Activated T-cell treated with anti-CD3 and anti-CD28 coated beads, Interleukin-2, amount 50 U/mL, for 72 hours (primary cell): ENCODE measurements at regions not wholly inside any gene's neighbourhood (a gene's known extent, or its start where the extent isn't known, plus 50 kb on each side); places are given as distances from the start of the nearest gene placed in this dataset.
"Not testable (repeated sequence)": the region's sequence is repeated elsewhere in the genome, so short reads cannot be mapped to it uniquely, and the experiment has no call there.

Source experiments
- ATAC-seq, 2 donors: fragments of 150-1000 bp; cut with Tn5 transposase; replicated peaks in 1 of 2; 2 replicates each; pipeline ENCODE4 v1.10.0; 2021; ENCODE audit warnings: moderate library complexity in 2 of 2, mild to moderate bottlenecking in 1 of 2
- DNase-seq, 2 donors: peaks; one replicate each; pipeline ENCODE4 v3.0.0; 2021 to 2022; ENCODE audit warnings: mixed read lengths in 1 of 2
- H3K27ac Mint-ChIP-seq: one replicate; pipeline ENCODE4 v1.8.0; 2022; ENCODE audit warnings: mild to moderate bottlenecking, moderate library complexity, mixed read lengths
- H3K27me3 Mint-ChIP-seq: one replicate; pipeline ENCODE4 v1.8.0; 2022; ENCODE audit warnings: low read depth, mixed read lengths
- H3K36me3 Mint-ChIP-seq, 2 donors: one replicate each; pipeline ENCODE4 v1.8.0; 2022; ENCODE audit warnings: mixed read lengths in 2 of 2, mild to moderate bottlenecking in 1 of 2; ENCODE audit not compliant: insufficient read depth in 2 of 2
- H3K4me1 Mint-ChIP-seq: one replicate; pipeline ENCODE4 v1.8.0; 2022; ENCODE audit warnings: low read depth, mixed read lengths
- H3K4me3 Mint-ChIP-seq, 2 donors: one replicate each; pipeline ENCODE4 v1.8.0; 2022; ENCODE audit warnings: mild to moderate bottlenecking in 2 of 2, mixed read lengths in 2 of 2, moderate library complexity in 2 of 2
- H3K9me3 Mint-ChIP-seq, 2 donors: one replicate each; pipeline ENCODE4 v1.8.0; 2022; ENCODE audit warnings: mixed read lengths in 2 of 2

DNA sequence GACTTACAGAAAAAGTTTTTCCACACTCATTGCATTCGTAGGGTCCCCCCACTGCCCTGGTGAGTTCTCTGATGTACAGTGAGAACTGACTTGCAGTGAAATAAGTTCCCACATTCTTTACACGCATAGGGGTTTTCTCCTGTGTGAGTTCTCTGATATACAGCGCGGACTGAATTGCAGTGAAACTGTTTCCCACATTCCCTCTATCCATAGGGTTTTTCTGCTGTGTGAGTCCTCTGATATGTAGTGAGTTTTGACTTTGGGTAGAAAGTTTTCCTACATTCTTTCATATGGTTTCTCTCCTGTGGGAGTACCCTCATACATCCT is 147.0 kb downstream of the GLRX3 start:
- Mint-ChIP-seq H3K27me3 (no peaks in the 10 kb centered on the region), H3K9me3 (peaks cover 24 to 50% of the 10 kb centered on the region in 2 donors), H3K4me3 (no peak overlapping the region), H3K27ac (no peak overlapping the region), H3K36me3 (peaks cover 43 to 45% of the 10 kb centered on the region in 2 donors), H3K4me1 (no peaks in the 10 kb centered on the region)
- DNase-seq (no peak), ATAC-seq (no peak)

DNA sequence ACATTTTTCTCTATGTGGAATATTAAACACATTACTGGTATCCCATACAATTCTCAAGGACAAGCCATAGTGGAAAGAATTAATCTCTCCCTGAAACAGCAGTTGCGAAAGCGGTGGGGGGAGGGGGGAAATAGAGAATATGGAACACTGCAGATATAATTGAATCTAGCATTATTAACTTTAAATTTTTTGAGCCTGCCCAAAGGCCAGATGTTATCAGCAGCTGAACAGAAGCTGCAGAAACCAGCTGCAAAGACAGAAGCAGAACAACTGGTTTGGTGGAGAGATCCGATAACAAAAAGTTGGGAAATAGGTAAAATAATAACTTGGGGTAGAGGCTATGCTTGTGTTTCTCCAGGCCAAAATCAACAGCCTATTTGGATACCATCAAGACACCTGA is 159.6 kb downstream of the GLRX3 start:
- peaks cover 13 to 15% of the 10 kb centered on the region in 2 donors for H3K36me3 Mint-ChIP-seq
- ATAC-seq, H3K27me3 Mint-ChIP-seq, H3K4me1 Mint-ChIP-seq, DNase-seq, H3K27ac Mint-ChIP-seq, H3K4me3 Mint-ChIP-seq: not testable (repeated sequence)
- H3K9me3 Mint-ChIP-seq = peaks cover 13 to 20% of the 10 kb centered on the region in 2 donors

DNA sequence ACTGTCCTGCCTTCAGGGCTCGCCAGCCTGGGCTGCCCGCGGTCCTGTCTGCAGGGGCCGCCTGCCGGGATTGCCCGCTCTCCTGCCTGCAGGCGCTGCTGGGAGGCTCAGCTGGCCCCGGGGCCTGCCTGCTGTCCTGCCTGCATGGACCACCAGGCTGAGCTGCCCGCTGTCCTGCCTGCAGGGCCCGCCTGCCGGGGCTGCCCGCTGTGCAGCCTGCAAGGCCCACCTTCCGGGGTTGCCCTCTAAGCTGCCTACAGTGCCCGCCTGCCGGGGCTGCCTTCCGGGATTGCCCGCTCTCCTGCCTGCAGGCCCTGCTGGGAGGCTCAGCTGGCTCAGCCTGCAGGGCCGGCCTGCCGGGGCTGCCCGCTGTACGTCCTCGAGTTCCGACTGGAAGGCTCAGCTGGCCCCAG is 164.4 kb downstream of the GLRX3 start:
- Mint-ChIP-seq H3K4me3 (peak overlapping the region; percentile 77 to 94), H3K27me3 (no peaks in the 10 kb centered on the region), H3K9me3 (peaks cover 6 to 21% of the 10 kb centered on the region in 2 donors), H3K36me3 (peaks cover 16 to 27% of the 10 kb centered on the region in 2 donors), H3K27ac (no peak overlapping the region), H3K4me1 (no peaks in the 10 kb centered on the region)
- DNase-seq = peak; percentile 44 to 67
- ATAC-seq = peak; percentile 48 to 69

DNA sequence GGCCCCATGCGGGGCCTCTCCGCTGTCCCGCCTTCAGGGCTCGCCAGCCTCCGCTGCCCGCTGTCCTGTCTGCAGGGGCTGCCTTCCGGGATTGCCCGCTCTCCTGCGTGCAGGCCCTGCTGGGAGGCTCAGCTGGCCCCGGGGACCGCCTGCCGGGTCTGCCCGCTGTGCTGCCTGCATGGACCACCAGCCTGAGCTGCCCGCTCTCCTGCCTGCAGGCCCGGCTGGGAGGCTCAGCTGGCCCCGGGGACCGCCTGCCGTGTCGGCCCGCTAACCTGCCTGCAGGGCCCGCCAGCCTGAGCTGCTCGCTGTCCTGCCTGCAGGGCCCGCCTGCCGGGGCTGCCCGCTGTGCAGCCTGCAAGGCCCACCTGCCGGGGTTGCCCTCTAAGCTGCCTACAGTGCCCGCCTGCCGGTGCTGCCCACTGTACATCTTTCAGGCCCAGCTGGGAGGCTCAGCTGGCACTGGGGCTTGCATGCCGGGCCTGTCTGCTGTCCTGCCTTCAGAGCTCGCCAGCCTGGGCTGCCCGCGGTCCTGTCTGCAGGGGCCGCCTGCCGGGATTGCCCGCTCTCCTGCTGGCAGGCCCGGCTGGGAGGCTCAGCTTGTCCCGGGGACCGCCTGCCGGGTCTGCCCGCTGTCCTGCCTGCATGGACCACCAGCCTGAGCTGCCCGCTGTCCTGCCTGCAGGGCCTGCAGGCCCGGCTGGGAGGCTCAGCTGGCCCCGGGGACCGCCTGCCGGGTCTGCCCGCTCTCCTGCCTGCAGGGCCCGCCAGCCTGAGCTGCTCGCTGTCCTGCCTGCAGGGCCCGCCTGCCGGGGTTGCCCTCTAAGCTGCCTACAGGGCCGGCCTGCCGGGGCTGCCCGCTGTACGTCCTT is 165.1 kb downstream of the GLRX3 start:
- Mint-ChIP-seq H3K27ac (peak overlapping the region; percentile 95), H3K36me3 (peaks cover 16 to 27% of the 10 kb centered on the region in 2 donors), H3K9me3 (peaks cover 7 to 22% of the 10 kb centered on the region in 2 donors), H3K27me3 (no peaks in the 10 kb centered on the region), H3K4me1 (no peaks in the 10 kb centered on the region), H3K4me3 (peak overlapping the region; percentile 77 to 94)
- peak; percentile 68 to 76 for DNase-seq
- ATAC-seq = peak; percentile 73 to 80

DNA sequence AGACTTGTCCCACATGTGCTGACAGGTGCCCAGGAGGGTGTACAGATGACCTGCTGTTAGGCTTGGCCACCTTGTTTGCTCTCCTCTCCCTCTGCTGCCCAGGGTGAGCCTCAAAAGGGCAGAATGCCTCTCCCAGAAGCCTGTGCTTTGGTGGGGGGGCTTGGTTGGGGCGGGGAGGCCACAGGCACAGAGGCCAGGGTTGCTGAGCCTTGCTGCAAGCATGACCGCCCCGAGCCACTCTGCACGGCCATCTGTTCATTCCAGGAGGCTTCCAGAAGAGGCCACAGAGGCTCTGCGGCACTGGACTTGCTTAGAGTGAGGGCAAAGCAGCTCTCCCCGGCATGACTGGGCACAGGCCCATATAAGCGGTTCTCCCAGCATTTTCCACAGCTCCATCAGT is 190.8 kb downstream of the GLRX3 start:
- ATAC-seq (no peak), DNase-seq (no peak)
- Mint-ChIP-seq H3K27me3 (no peaks in the 10 kb centered on the region), H3K4me1 (no peaks in the 10 kb centered on the region), H3K36me3 (no peaks in the 10 kb centered on the region), H3K9me3 (peaks cover 3 to 9% of the 10 kb centered on the region in 2 donors), H3K4me3 (no peak overlapping the region), H3K27ac (no peak overlapping the region)

DNA sequence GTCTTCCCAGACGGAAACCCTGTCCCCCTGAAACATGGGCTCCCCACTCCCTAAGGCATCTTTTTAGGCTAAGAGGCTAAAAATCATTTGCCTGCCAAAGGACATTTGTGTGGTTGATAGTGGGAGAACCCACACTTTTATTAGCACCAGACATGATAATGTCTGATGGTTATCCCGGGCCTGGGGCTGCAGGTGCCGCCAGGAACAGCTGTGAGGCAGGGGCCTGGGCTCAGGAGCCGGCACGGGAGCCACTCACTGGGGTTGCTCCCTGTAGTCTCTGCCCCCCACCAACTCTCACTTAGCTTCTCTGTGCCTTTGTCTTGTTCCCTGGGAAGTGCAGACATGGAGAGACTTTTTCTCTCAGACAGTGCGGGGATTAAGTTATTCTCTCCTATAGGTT is 193.6 kb downstream of the GLRX3 start:
- ATAC-seq (no peak), DNase-seq (no peak)
- Mint-ChIP-seq H3K4me3 (no peak overlapping the region), H3K27me3 (no peaks in the 10 kb centered on the region), H3K27ac (no peak overlapping the region), H3K9me3 (peaks cover 1 to 3% of the 10 kb centered on the region in 2 donors), H3K36me3 (no peaks in the 10 kb centered on the region), H3K4me1 (no peaks in the 10 kb centered on the region)

DNA sequence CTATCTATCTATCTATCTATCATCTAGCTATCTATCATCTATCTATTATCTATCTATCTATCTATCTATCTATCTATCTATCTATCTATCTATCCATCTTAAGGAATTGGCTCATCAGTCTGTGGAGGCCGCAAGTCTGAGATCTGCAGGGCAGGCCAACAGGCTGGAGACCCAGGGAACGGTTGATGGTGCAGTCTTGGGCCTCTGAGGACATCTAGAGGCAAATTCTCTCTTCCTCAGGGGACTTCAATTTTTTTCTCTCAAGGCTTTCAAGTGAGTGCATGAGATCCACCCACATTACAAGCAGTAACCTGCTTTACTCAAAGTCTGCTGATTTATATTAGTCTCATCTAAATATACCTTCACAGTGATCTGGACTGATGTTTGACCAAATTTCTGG is 197.0 kb downstream of the GLRX3 start:
- H3K27ac Mint-ChIP-seq = no peak overlapping the region

DNA sequence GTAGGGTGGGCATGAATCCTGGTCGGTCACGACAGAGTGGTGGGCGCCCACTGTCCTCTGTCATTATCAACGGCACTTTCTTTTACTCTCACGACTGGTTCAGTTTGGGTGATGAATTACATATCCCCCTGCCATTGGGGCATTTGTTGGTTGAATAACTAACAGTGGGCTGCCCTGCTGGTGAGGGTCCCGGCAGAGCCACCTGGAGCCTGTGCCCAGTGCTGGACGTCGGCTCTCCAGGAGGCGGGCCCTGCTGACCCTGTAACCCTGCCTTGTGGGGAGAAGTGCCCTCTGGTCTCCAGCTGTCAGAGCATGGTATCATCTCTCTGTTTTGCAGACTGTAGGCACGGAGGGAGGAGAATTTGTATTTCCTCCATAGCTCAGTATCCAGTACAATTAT is 199.1 kb downstream of the GLRX3 start:
- Mint-ChIP-seq H3K4me1 (no peaks in the 10 kb centered on the region), H3K27ac (no peak overlapping the region), H3K36me3 (no peaks in the 10 kb centered on the region), H3K27me3 (peaks cover 6% of the 10 kb centered on the region), H3K9me3 (no peaks in the 10 kb centered on the region), H3K4me3 (no peak overlapping the region)
- DNase-seq = no peak
- ATAC-seq = no peak

More for the DNA sequence above, 197.0 kb downstream of the GLRX3 start:
- no peak overlapping the region for H3K4me3 Mint-ChIP-seq
- H3K36me3 Mint-ChIP-seq = no peaks in the 10 kb centered on the region
- DNase-seq = no peak
- H3K9me3 Mint-ChIP-seq = no peaks in the 10 kb centered on the region
- no peaks in the 10 kb centered on the region for H3K4me1 Mint-ChIP-seq
- H3K27me3 Mint-ChIP-seq = peaks cover 2% of the 10 kb centered on the region
- no peak for ATAC-seq

DNA sequence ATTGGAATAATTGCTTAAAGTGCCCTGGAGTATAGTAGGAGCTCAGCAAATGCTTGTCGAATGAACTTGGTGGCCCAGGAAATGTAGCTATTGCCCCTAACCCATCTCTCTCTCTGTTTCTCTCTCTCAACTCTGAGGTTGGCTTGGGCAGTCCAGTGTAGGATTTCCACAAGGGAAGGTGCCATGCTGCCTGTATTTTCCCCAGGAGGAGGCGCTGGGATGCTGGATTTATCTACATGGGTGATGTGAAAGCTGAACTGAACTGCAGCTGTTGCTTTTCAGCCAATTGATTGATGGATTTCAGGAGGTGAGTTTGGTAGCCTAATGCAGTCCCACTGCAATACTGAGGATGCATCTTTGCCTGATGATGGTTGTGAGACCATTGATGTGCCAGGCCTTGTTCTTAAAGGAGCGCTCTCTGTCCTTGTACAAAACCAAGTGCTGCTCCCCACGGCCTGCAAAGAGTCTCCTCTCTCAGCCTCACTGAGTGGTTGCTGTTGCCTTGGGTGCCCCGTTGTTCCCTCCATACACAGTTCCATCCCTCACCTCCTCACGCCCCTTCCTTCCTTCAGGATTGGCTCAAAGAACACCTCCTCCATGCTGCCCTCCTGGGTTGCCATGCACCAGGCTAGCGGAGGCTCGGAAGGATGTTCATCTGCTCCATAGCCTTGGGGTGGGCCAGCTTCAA is 200.6 kb downstream of the GLRX3 start:
- Mint-ChIP-seq H3K27me3 (peaks cover 6% of the 10 kb centered on the region), H3K4me3 (no peak overlapping the region), H3K36me3 (no peaks in the 10 kb centered on the region), H3K27ac (no peak overlapping the region), H3K4me1 (no peaks in the 10 kb centered on the region), H3K9me3 (no peaks in the 10 kb centered on the region)
- DNase-seq = no peak
- ATAC-seq = no peak

DNA sequence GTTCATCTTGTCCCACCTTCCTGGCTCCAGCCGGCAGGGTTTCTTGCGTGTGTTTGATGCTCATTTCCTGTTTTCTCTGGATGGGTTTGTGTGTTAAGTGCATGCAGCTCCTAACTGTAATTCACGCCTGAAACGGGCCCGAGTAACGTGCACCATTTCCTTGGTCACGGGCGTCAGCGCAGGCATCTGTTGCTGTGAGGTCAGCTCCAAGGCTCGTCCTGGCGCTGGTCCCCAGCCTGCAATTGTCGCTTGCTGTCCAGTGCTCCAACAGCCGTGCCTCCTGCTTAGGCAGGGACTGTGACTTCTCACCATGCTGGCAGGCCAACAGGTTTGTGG is 201.1 kb downstream of the GLRX3 start:
- H3K27ac Mint-ChIP-seq = no peak overlapping the region
- H3K4me3 Mint-ChIP-seq = no peak overlapping the region
- H3K9me3 Mint-ChIP-seq = no peaks in the 10 kb centered on the region
- H3K4me1 Mint-ChIP-seq = no peaks in the 10 kb centered on the region
- H3K27me3 Mint-ChIP-seq = peaks cover 6% of the 10 kb centered on the region
- H3K36me3 Mint-ChIP-seq = no peaks in the 10 kb centered on the region
- ATAC-seq (no peak), DNase-seq (no peak)

DNA sequence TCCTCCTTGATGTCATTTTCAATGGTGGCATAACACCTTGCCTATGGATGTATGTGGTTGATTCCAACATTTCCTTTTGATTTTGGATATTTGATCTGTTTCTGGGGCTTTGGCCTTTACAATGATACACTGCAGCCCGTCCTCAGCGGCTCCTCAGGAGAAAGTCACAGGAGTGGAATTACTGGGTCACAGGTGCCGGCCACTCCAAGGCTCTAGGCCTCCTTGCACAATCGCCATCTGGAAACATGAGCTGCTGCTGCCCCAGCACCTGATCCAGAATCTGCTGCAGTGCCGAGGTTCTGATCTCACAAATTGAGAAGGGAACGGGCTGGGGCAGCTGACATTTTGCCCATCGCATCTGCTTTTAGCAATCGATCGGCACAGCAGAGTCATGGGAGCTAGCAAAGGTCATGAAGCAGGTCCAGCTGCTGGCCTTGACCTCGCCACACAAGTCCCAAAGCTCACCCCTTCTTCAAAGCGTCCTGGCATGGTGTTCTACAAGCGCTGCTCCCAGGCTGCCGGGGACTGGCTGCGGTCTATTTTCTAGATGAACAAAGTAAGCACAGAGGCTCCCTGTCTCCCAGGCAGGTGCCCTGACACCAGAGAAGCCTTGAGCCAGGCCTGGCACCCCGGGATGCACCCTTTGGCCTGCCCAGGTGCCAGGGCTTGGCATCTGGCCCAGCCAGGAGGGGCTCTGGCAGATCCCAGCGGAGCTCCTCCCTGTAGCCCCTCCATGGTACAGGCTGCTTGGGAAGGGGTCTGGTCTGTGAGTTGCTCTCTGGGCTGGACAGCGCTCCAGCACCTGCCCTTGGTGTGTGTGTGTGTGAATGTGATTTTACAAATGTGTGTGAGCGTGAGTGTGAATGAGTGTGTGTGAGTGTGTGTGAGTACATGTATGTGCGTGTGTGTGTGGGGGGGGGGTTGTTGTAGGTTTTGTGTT is 201.8 kb downstream of the GLRX3 start:
- Mint-ChIP-seq H3K27ac (no peak overlapping the region), H3K4me3 (no peak overlapping the region), H3K27me3 (peaks cover 6% of the 10 kb centered on the region), H3K9me3 (no peaks in the 10 kb centered on the region), H3K36me3 (no peaks in the 10 kb centered on the region), H3K4me1 (no peaks in the 10 kb centered on the region)
- no peak for DNase-seq
- no peak for ATAC-seq

DNA sequence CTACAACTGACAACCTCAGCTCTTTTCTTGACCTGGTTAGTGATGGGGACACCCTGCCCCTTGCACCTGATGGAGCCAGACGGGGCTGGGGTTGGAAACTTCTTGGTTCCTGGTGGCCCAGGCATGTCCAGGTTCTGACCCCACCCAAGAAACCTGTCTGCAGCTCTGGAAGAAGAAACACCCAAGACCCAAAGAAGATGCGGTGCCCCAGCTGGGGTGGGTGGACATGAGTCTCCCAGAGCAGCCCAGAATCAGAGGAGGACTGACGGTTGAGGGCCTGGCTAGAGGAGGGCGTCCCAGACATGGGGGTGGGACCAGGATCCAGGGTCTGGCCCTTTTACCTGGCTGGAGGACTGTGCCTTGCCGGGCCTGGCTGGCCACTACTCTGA is 202.4 kb downstream of the GLRX3 start:
- H3K4me1 Mint-ChIP-seq = no peaks in the 10 kb centered on the region
- no peak overlapping the region for H3K4me3 Mint-ChIP-seq
- H3K9me3 Mint-ChIP-seq = no peaks in the 10 kb centered on the region
- no peak for ATAC-seq
- H3K27ac Mint-ChIP-seq = no peak overlapping the region
- peaks cover 6% of the 10 kb centered on the region for H3K27me3 Mint-ChIP-seq
- no peaks in the 10 kb centered on the region for H3K36me3 Mint-ChIP-seq
- DNase-seq = no peak

DNA sequence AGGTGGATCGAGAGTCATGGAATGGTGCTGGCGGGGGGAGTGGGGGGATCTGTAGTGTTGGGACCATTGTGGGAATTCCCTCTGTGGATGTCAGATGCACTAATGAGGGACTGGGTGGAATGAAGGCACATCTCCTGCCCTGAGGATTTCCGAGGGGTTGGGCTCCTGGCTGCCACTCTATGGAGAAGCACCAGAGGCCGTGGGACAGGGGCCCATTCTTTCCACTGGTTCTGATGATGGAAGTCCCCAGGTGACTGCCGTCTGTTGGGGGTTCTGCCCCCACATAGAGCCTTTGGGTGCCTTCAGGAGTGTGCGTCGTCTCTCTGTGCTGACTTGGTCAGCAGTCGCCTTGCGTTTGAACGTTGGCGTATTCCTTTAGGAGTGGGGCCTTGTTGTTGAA is 202.9 kb downstream of the GLRX3 start:
- Mint-ChIP-seq H3K27ac (no peak overlapping the region), H3K9me3 (no peaks in the 10 kb centered on the region), H3K36me3 (no peaks in the 10 kb centered on the region), H3K27me3 (peaks cover 6% of the 10 kb centered on the region), H3K4me1 (no peaks in the 10 kb centered on the region), H3K4me3 (no peak overlapping the region)
- ATAC-seq (no peak), DNase-seq (no peak)
